Osteoblast (primary cell): ENCODE measurements at regions not wholly inside any gene's neighbourhood (a gene's known extent, or its start where the extent isn't known, plus 50 kb on each side); places are given as distances from the start of the nearest gene placed in this dataset.
A peak's percentile ranks its signal among the peaks of the same experiment; 100 is the strongest.
"Not testable (repeated sequence)": the region's sequence is repeated elsewhere in the genome, so short reads cannot be mapped to it uniquely, and the experiment has no call there.

Experiments used
- DNase-seq: peaks from one replicate; pipeline ENCODE4 v3.0.0; 2011; ENCODE audit warnings: low spot score, mixed read lengths; ENCODE audit not compliant: insufficient read length; ENCODE audit errors: missing footprints
- H2AFZ ChIP-seq: 2 replicates; pipeline ENCODE4 v1.6.0; 2011; ENCODE audit warnings: mild to moderate bottlenecking, low read length
- H3K27ac ChIP-seq: 2 replicates; pipeline ENCODE4 v1.5.1; 2011; ENCODE audit warnings: mild to moderate bottlenecking, low read depth, low read length, moderate library complexity
- H3K27me3 ChIP-seq: 2 replicates; pipeline ENCODE4 v1.6.0; 2012; ENCODE audit warnings: mild to moderate bottlenecking, control low read depth, inconsistent platforms, low read length, moderate library complexity; ENCODE audit not compliant: insufficient read depth
- H3K36me3 ChIP-seq: 2 replicates; pipeline ENCODE4 v1.5.1; 2011; ENCODE audit warnings: mild to moderate bottlenecking, low read length, control low read depth, moderate library complexity; ENCODE audit not compliant: insufficient read depth
- H3K4me1 ChIP-seq: 2 replicates; pipeline ENCODE4 v1.5.1; 2011; ENCODE audit warnings: mild to moderate bottlenecking, low read length, control low read depth, moderate library complexity; ENCODE audit not compliant: insufficient read depth
- H3K4me2 ChIP-seq: 2 replicates; pipeline ENCODE4 v1.6.0; 2011; ENCODE audit warnings: mild to moderate bottlenecking, low read length; ENCODE audit not compliant: insufficient read depth
- H3K4me3 ChIP-seq: fragments of 200-600 bp; sonication (generic); 3 replicates; pipeline ENCODE4 v1.5.1; 2012; ENCODE audit warnings: mild to moderate bottlenecking, low read length, inconsistent platforms; ENCODE audit not compliant: insufficient read depth
- H3K79me2 ChIP-seq: 2 replicates; pipeline ENCODE4 v1.6.0; 2012; ENCODE audit warnings: mild to moderate bottlenecking, low read length, control low read depth, inconsistent platforms; ENCODE audit not compliant: insufficient read depth
- H3K9me3 ChIP-seq: 2 replicates; pipeline ENCODE4 v1.5.1; 2011; ENCODE audit warnings: low read depth, low read length, control low read depth
- H4K20me1 ChIP-seq: 2 replicates; pipeline ENCODE4 v1.6.0; 2012; ENCODE audit warnings: mild to moderate bottlenecking, low read length, control low read depth; ENCODE audit not compliant: insufficient read depth
- CTCF ChIP-seq: IDR thresholded peaks from 2 replicates; pipeline ENCODE4 v1.5.1; 2011; ENCODE audit warnings: mild to moderate bottlenecking, low read depth, low read length, moderate library complexity; ENCODE audit errors: extremely low read depth

GRCh38 chr2:138272524-138273195 lies 228.9 kb upstream of the SPOPL start:
- Histone ChIP-seq H2AFZ (no peak overlapping the region), H3K79me2 (no peaks in the 10 kb centered on the region), H3K4me1 (peaks cover 29% of the 10 kb centered on the region), H3K27ac (no peak overlapping the region), H4K20me1 (no peaks in the 10 kb centered on the region), H3K36me3 (no peaks in the 10 kb centered on the region), H3K4me2 (no peak overlapping the region), H3K4me3 (no peak overlapping the region), H3K9me3 (no peaks in the 10 kb centered on the region), H3K27me3 (no peaks in the 10 kb centered on the region)
- TF ChIP-seq CTCF = no peak
- peak; percentile 3 for DNase-seq

DNA sequence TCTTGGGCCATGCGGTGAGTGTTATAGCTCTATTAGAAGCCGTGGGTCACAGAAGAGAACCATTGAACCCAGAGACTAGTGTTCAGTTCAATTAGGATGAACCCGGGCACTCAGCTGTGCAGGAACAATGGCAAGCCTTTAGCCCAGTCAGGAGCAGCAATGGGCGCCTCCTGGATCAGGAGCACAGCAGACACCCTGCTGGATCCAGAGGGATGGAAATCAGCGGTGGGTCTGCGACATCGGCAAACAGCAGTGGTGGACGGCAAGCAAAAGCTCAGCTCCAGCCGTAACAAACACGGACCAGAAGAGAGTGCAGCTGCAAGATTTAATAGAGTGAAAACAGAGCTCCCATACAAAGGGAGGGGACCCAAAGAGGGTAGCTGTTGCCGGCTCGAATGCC lies 228.3 kb upstream of the SPOPL start:
- peaks cover 23% of the 10 kb centered on the region for H3K4me1 ChIP-seq
- H4K20me1 ChIP-seq, H3K27ac ChIP-seq, DNase-seq, H3K4me2 ChIP-seq, H3K4me3 ChIP-seq, H3K36me3 ChIP-seq, H3K9me3 ChIP-seq, H2AFZ ChIP-seq, H3K79me2 ChIP-seq, H3K27me3 ChIP-seq: not testable (repeated sequence)

DNA sequence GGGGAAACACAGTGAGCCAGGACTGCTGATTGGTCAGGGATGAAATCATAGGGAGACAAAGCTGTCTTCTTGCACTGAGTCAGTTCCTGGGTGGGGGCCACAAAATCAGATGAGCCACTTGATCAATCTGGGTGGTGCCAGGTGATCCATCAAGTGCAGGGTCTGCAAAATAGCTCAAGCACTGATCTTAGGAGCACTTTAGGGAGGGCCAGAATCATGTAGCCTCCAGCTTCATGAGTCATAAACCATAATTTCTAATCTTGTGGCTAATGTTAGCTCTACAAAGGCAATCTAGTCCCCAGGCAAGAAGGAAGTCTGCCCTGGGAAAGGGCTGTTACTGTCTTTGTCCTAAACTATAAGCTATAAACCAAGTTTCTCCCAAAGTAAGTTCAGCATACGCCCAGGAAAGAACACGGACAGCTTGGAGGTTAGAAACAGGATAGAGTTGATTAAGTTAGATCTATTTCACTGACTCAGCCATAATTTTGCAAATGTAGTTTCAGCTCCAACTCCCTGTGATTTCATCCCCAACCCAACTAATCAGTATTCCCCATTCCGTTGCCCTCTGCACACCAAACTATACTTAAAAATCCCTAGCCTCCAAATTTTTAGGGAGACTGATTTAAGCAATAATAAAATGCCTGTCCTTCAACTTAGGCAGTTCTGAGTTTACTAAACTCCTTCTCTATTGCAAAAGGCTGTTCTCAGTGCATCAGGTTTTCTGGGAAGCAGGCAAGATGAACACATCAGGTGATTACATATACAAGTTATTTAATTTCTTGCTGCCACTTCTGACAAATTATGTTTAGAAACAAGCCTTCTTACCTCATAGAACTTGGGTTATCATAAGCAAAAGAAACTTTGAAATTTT lies 226.9 kb upstream of the SPOPL start:
- H3K36me3 ChIP-seq = no peaks in the 10 kb centered on the region
- no peak overlapping the region for H3K4me2 ChIP-seq
- no peaks in the 10 kb centered on the region for H3K27me3 ChIP-seq
- H2AFZ ChIP-seq = no peak overlapping the region
- H3K9me3 ChIP-seq = no peaks in the 10 kb centered on the region
- DNase-seq = no peak
- no peak for TF ChIP-seq CTCF
- H3K79me2 ChIP-seq = no peaks in the 10 kb centered on the region
- H3K4me3 ChIP-seq = no peak overlapping the region
- no peak overlapping the region for H3K27ac ChIP-seq
- H3K4me1 ChIP-seq = peaks cover 23% of the 10 kb centered on the region
- no peaks in the 10 kb centered on the region for H4K20me1 ChIP-seq

- Histone ChIP-seq H3K36me3 (no peaks in the 10 kb centered on the region), H3K9me3 (no peaks in the 10 kb centered on the region), H3K27me3 (no peaks in the 10 kb centered on the region), H3K4me2 (no peak overlapping the region), H3K79me2 (no peaks in the 10 kb centered on the region), H3K4me1 (peaks cover 23% of the 10 kb centered on the region), H4K20me1 (no peaks in the 10 kb centered on the region), H3K27ac (no peak overlapping the region), H3K4me3 (no peak overlapping the region), H2AFZ (no peak overlapping the region)
- no peak for DNase-seq
- no peak for TF ChIP-seq CTCF
These were observed 226.3 kb upstream of the SPOPL start for GRCh38 chr2:138275292-138275690.
